Lower leg skin (tissue), 4 donors: ENCODE measurements at regions not wholly inside any gene's neighbourhood (a gene's known extent, or its start where the extent isn't known, plus 50 kb on each side); places are given as distances from the start of the nearest gene placed in this dataset.
"Not testable (repeated sequence)": the region's sequence is repeated elsewhere in the genome, so short reads cannot be mapped to it uniquely, and the experiment has no call there.

ENCODE experiments used
- DNase-seq, 2 donors: peaks; one replicate each; pipeline ENCODE4 v3.0.0-alpha.2; 2019; ENCODE audit warnings: low spot score in 2 of 2
- H3K4me3 ChIP-seq: fragments of 200-600 bp; sonication (generic); 2 replicates; pipeline ENCODE4 v1.5.1; 2017; ENCODE audit warnings: mild to moderate bottlenecking, low read depth; ENCODE audit not compliant: poor library complexity, severe bottlenecking
- CTCF ChIP-seq, 3 donors: fragments of 450-650 bp; IDR thresholded peaks; one replicate each; pipeline ENCODE4 v1.5.1; 2016; ENCODE audit warnings: antibody characterized with exemption in 3 of 3, mild to moderate bottlenecking in 3 of 3, moderate library complexity in 2 of 3
- POLR2A ChIP-seq, 2 donors: fragments of 450-650 bp; IDR thresholded peaks; one replicate each; pipeline ENCODE4 v1.6.1; 2016 to 2017; ENCODE audit warnings: antibody characterized with exemption in 2 of 2, mild to moderate bottlenecking in 1 of 2, moderate library complexity in 1 of 2
- WGBS, 2 donors: methylation state at CpG; one replicate each; pipeline ENCODE4 v1.1.5; 2018; 5-methylcytosine and 5-hydroxymethylcytosine counted together
- intact Hi-C: fragments of 100-400 bp; cut with DNase I; formaldehyde crosslinking; loops from one replicate; pipeline ENCODE4 v1.15.0; 2023; ENCODE audit warnings: low total_unique reads

- H3K4me3 ChIP-seq, result no peak overlapping the region
- 68 to 70% methylated on average over 3 of the region's 3 CpGs for WGBS, 2 donors
- DNase-seq, result no peak
- intact Hi-C loops, result no loop called here
- TF ChIP-seq CTCF (IDR thresholded peaks at IDR 0.05) (no peak), POLR2A (IDR thresholded peaks at IDR 0.05) (no peak)
These were observed 279.2 kb downstream of the QDPR start for GRCh38 chr4:17232566-17233253.

GRCh38 chr4:17231880-17232475 lies 279.9 kb downstream of the QDPR start:
- WGBS, 2 donors, result 74% methylated on average over 9 of the region's 9 CpGs
- intact Hi-C loops, H3K4me3 ChIP-seq, DNase-seq: not testable (repeated sequence)

GRCh38 chr4:17230727-17231126 lies 281.2 kb downstream of the QDPR start:
- intact Hi-C loops, result no loop called here
- H3K4me3 ChIP-seq, result no peak overlapping the region
- DNase-seq, result no peak
- 11 to 46% methylated on average over 1 of the region's 1 CpG for WGBS, 2 donors
- TF ChIP-seq CTCF (IDR thresholded peaks at IDR 0.05) (no peak), POLR2A (IDR thresholded peaks at IDR 0.05) (no peak)

- TF ChIP-seq CTCF (IDR thresholded peaks at IDR 0.05) (no peak), POLR2A (IDR thresholded peaks at IDR 0.05) (no peak)
- H3K4me3 ChIP-seq, result no peak overlapping the region
- DNase-seq, result no peak
- intact Hi-C loops, result no loop called here
These were observed 291.1 kb downstream of the QDPR start for GRCh38 chr4:17220816-17221215.

GRCh38 chr4:17218786-17219185 lies 293.1 kb downstream of the QDPR start:
- 55 to 64% methylated on average over 3 of the region's 3 CpGs for WGBS, 2 donors
- H3K4me3 ChIP-seq, result no peak overlapping the region
- TF ChIP-seq POLR2A (IDR thresholded peaks at IDR 0.05) (no peak), CTCF (IDR thresholded peaks at IDR 0.05) (no peak)
- DNase-seq, result no peak
- intact Hi-C loops, result no loop called here

GRCh38 chr4:17206829-17207801 lies 304.8 kb downstream of the QDPR start:
- whole genome bisulfite sequencing, 2 donors, result 76 to 77% methylated on average over 7 of the region's 7 CpGs
- DNase-seq, result no peak
- no peak overlapping the region for H3K4me3 ChIP-seq
- TF ChIP-seq POLR2A (IDR thresholded peaks at IDR 0.05) (no peak), CTCF (IDR thresholded peaks at IDR 0.05) (no peak)
- intact Hi-C loops, result no loop called here
